SW 1271 (cell line): ENCODE measurements at regions not wholly inside any gene's neighbourhood (a gene's known extent, or its start where the extent isn't known, plus 50 kb on each side); places are given as distances from the start of the nearest gene placed in this dataset.
A peak's percentile ranks its signal among the peaks of the same experiment; 100 is the strongest.

Source experiments
- DNase-seq, 2 experiments: peaks; one replicate each; lab custom pipeline; 2025; lab: John Stamatoyannopoulos, UW

GRCh38 chr4:166628454-166628853, 605.8 kb downstream of the SPOCK3 start:
- DNase-seq: no peak

- no peak for DNase-seq
Observed at GRCh38 chr4:166635367-166635766, 598.9 kb downstream of the SPOCK3 start.

- no peak for DNase-seq
Observed at GRCh38 chr4:166637816-166638215, 596.5 kb downstream of the SPOCK3 start.

GRCh38 chr4:166655231-166655630, 579.1 kb downstream of the SPOCK3 start:
- no peak for DNase-seq

- no peak for DNase-seq
Observed at GRCh38 chr4:166655705-166656104, 578.6 kb downstream of the SPOCK3 start.

- no peak for DNase-seq
Observed at GRCh38 chr4:166657261-166657660, 577.0 kb downstream of the SPOCK3 start.

GRCh38 chr4:166658585-166658984, 575.7 kb downstream of the SPOCK3 start:
- DNase-seq: no peak

- DNase-seq: no peak
Observed at GRCh38 chr4:166662266-166662843, 571.9 kb downstream of the SPOCK3 start.

- no peak for DNase-seq
Observed at GRCh38 chr4:166670341-166670740, 564.0 kb downstream of the SPOCK3 start.

- no peak for DNase-seq
Observed at GRCh38 chr4:166673911-166674310, 560.4 kb downstream of the SPOCK3 start.

- DNase-seq: peak in 1 of 2 experiments; percentile 9
Observed at GRCh38 chr4:166675411-166675810, 558.9 kb downstream of the SPOCK3 start.

- DNase-seq: no peak
Observed at GRCh38 chr4:166680796-166681195, 553.5 kb downstream of the SPOCK3 start.

GRCh38 chr4:166682200-166682599, 552.1 kb downstream of the SPOCK3 start:
- no peak for DNase-seq
